T-helper 2 cell treated with Interferon-gamma antibody and Interleukin-4, amounts not matched to agents 5 μg/mL and 100 μg/mL, for 36 hours (primary cell): ENCODE measurements at regions not wholly inside any gene's neighbourhood (a gene's known extent, or its start where the extent isn't known, plus 50 kb on each side); places are given as distances from the start of the nearest gene placed in this dataset.
A peak's percentile ranks its signal among the peaks of the same experiment; 100 is the strongest.

Experiments
- DNase-seq: peaks from one replicate; pipeline ENCODE4 v3.0.0; 2021; ENCODE audit warnings: low spot score
- H3K27ac Mint-ChIP-seq: one replicate; pipeline ENCODE4 v1.8.0; 2021; ENCODE audit warnings: mild to moderate bottlenecking, mixed read lengths
- H3K27me3 Mint-ChIP-seq: one replicate; pipeline ENCODE4 v1.8.0; 2021; ENCODE audit warnings: low read depth, mixed read lengths
- H3K36me3 Mint-ChIP-seq: one replicate; pipeline ENCODE4 v1.8.0; 2021; ENCODE audit warnings: low read depth, mixed read lengths
- H3K4me1 Mint-ChIP-seq: one replicate; pipeline ENCODE4 v1.8.0; 2021; ENCODE audit warnings: low read depth, mixed read lengths
- H3K4me3 Mint-ChIP-seq: one replicate; pipeline ENCODE4 v1.8.0; 2022; ENCODE audit warnings: mild to moderate bottlenecking, moderate library complexity, mixed read lengths
- H3K9me3 Mint-ChIP-seq: one replicate; pipeline ENCODE4 v1.8.0; 2021; ENCODE audit warnings: mixed read lengths

- H3K36me3 Mint-ChIP-seq, result no peaks in the 10 kb centered on the region
- no peak overlapping the region for H3K27ac Mint-ChIP-seq
- H3K4me3 Mint-ChIP-seq, result no peak overlapping the region
- peaks cover 3% of the 10 kb centered on the region for H3K4me1 Mint-ChIP-seq
- no peaks in the 10 kb centered on the region for H3K9me3 Mint-ChIP-seq
- peaks cover 5% of the 10 kb centered on the region for H3K27me3 Mint-ChIP-seq
- DNase-seq, result no peak
Measured at GRCh38 chr12:92650228-92650822, 52.5 kb upstream of the PLEKHG7 start.

- Mint-ChIP-seq H3K4me1 (peaks cover 3% of the 10 kb centered on the region), H3K4me3 (no peak overlapping the region), H3K27me3 (peaks cover 5% of the 10 kb centered on the region), H3K36me3 (no peaks in the 10 kb centered on the region), H3K27ac (no peak overlapping the region), H3K9me3 (no peaks in the 10 kb centered on the region)
- DNase-seq, result peak; percentile 37
Measured at GRCh38 chr12:92649511-92650227, 53.1 kb upstream of the PLEKHG7 start.

- DNase-seq, result no peak
- Mint-ChIP-seq H3K36me3 (no peaks in the 10 kb centered on the region), H3K9me3 (no peaks in the 10 kb centered on the region), H3K27ac (no peak overlapping the region), H3K27me3 (peaks cover 5% of the 10 kb centered on the region), H3K4me1 (peaks cover 3% of the 10 kb centered on the region), H3K4me3 (no peak overlapping the region)
Measured at GRCh38 chr12:92648242-92649031, 54.4 kb upstream of the PLEKHG7 start.

GRCh38 chr12:92641291-92641690 is 61.5 kb upstream of the PLEKHG7 start:
- peaks cover 4% of the 10 kb centered on the region for H3K9me3 Mint-ChIP-seq

GRCh38 chr12:92640691-92641090 is 62.1 kb upstream of the PLEKHG7 start:
- Mint-ChIP-seq H3K4me3 (no peak overlapping the region), H3K36me3 (no peaks in the 10 kb centered on the region), H3K27me3 (peaks cover under 1% of the 10 kb centered on the region), H3K27ac (no peak overlapping the region), H3K4me1 (no peaks in the 10 kb centered on the region), H3K9me3 (peaks cover 4% of the 10 kb centered on the region)
- no peak for DNase-seq

More at GRCh38 chr12:92641291-92641690, 61.5 kb upstream of the PLEKHG7 start:
- no peaks in the 10 kb centered on the region for H3K4me1 Mint-ChIP-seq
- H3K36me3 Mint-ChIP-seq, result no peaks in the 10 kb centered on the region
- H3K27me3 Mint-ChIP-seq, result peaks cover 5% of the 10 kb centered on the region
- H3K4me3 Mint-ChIP-seq, result no peak overlapping the region
- no peak overlapping the region for H3K27ac Mint-ChIP-seq
- no peak for DNase-seq

- H3K4me3 Mint-ChIP-seq, result no peak overlapping the region
- H3K27ac Mint-ChIP-seq, result no peak overlapping the region
- no peaks in the 10 kb centered on the region for H3K27me3 Mint-ChIP-seq
- peaks cover 4% of the 10 kb centered on the region for H3K9me3 Mint-ChIP-seq
- H3K4me1 Mint-ChIP-seq, result no peaks in the 10 kb centered on the region
- H3K36me3 Mint-ChIP-seq, result no peaks in the 10 kb centered on the region
- DNase-seq, result no peak
Measured at GRCh38 chr12:92639017-92639416, 63.8 kb upstream of the PLEKHG7 start.

- no peak for DNase-seq
- Mint-ChIP-seq H3K36me3 (no peaks in the 10 kb centered on the region), H3K27ac (no peak overlapping the region), H3K9me3 (no peaks in the 10 kb centered on the region), H3K4me3 (no peak overlapping the region), H3K4me1 (no peaks in the 10 kb centered on the region), H3K27me3 (no peaks in the 10 kb centered on the region)
Measured at GRCh38 chr12:92634730-92635129, 68.1 kb upstream of the PLEKHG7 start.

- H3K27ac Mint-ChIP-seq, result no peak overlapping the region
- no peaks in the 10 kb centered on the region for H3K4me1 Mint-ChIP-seq
- H3K36me3 Mint-ChIP-seq, result no peaks in the 10 kb centered on the region
- DNase-seq, result no peak
- H3K27me3 Mint-ChIP-seq, result no peaks in the 10 kb centered on the region
- no peaks in the 10 kb centered on the region for H3K9me3 Mint-ChIP-seq
- no peak overlapping the region for H3K4me3 Mint-ChIP-seq
Measured at GRCh38 chr12:92634202-92634601, 68.6 kb upstream of the PLEKHG7 start.

- DNase-seq, result no peak
- no peak overlapping the region for H3K27ac Mint-ChIP-seq
- H3K4me3 Mint-ChIP-seq, result no peak overlapping the region
- H3K4me1 Mint-ChIP-seq, result no peaks in the 10 kb centered on the region
- no peaks in the 10 kb centered on the region for H3K9me3 Mint-ChIP-seq
- no peaks in the 10 kb centered on the region for H3K27me3 Mint-ChIP-seq
- no peaks in the 10 kb centered on the region for H3K36me3 Mint-ChIP-seq
Measured at GRCh38 chr12:92630968-92631367, 71.8 kb upstream of the PLEKHG7 start.

- Mint-ChIP-seq H3K36me3 (no peaks in the 10 kb centered on the region), H3K27ac (no peak overlapping the region)
Measured at GRCh38 chr12:92629349-92630065, 73.3 kb upstream of the PLEKHG7 start.

GRCh38 chr12:92628476-92628875 is 74.3 kb upstream of the PLEKHG7 start:
- Mint-ChIP-seq H3K4me1 (no peaks in the 10 kb centered on the region), H3K27ac (no peak overlapping the region), H3K27me3 (no peaks in the 10 kb centered on the region), H3K36me3 (no peaks in the 10 kb centered on the region), H3K4me3 (no peak overlapping the region), H3K9me3 (no peaks in the 10 kb centered on the region)
- DNase-seq, result no peak

More at GRCh38 chr12:92629349-92630065, 73.3 kb upstream of the PLEKHG7 start:
- H3K9me3 Mint-ChIP-seq, result no peaks in the 10 kb centered on the region
- H3K27me3 Mint-ChIP-seq, result no peaks in the 10 kb centered on the region
- H3K4me1 Mint-ChIP-seq, result no peaks in the 10 kb centered on the region
- no peak for DNase-seq
- H3K4me3 Mint-ChIP-seq, result no peak overlapping the region

- no peak for DNase-seq
Measured at GRCh38 chr12:92627511-92627910, 75.3 kb upstream of the PLEKHG7 start.

GRCh38 chr12:92625639-92626310 is 77.0 kb upstream of the PLEKHG7 start:
- Mint-ChIP-seq H3K4me3 (no peak overlapping the region), H3K27ac (no peak overlapping the region), H3K4me1 (no peaks in the 10 kb centered on the region), H3K27me3 (no peaks in the 10 kb centered on the region), H3K36me3 (no peaks in the 10 kb centered on the region), H3K9me3 (no peaks in the 10 kb centered on the region)
- DNase-seq, result no peak

More at GRCh38 chr12:92627511-92627910, 75.3 kb upstream of the PLEKHG7 start:
- no peaks in the 10 kb centered on the region for H3K4me1 Mint-ChIP-seq
- H3K36me3 Mint-ChIP-seq, result no peaks in the 10 kb centered on the region
- H3K4me3 Mint-ChIP-seq, result no peak overlapping the region
- H3K27me3 Mint-ChIP-seq, result no peaks in the 10 kb centered on the region
- no peaks in the 10 kb centered on the region for H3K9me3 Mint-ChIP-seq
- H3K27ac Mint-ChIP-seq, result no peak overlapping the region
